ENCODE measurements at regions not wholly inside any gene's neighbourhood (a gene's known extent, or its start where the extent isn't known, plus 50 kb on each side); places are given as distances from the start of the nearest gene placed in this dataset.

DNA sequence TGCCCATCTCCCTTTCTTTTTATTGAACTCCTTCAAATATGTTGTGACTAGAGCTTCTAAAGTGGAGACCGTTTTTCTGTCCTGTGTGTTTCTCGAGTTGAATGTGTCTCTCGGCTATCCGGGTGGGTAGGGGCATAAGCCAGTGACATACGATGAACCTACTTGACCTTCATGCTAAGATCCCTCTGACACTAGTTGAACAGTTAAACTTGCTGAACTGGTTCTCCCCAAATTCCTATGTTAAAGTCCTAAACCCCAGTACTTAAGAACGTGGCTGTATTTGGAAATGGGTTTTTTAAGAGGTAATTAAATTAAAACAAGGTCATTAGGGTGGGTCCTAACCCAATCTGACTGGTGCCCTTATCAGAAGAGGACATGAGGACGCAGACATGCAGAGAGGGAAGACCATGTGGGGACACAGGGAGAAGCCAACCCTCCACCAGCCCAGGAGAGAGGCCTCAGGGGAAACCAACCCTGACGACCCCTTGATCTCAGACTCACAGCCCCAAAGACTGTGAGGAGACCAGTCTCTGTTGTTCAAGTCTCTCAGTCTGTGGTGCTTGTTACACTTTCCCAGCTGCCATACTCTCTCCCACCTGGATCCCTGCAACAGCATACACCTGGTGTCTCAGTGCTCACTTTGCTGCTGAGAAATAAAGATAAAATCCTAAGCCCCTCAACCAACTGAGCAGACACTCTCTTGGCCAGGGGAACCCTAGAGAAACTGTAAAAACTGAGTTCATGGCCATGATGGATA, 208.4 kb downstream of the MYLK4 start:
- DNase-seq (ENCODE audit: extremely low read depth in 1 of 2, low read depth in 1 of 2) = no peak

DNA sequence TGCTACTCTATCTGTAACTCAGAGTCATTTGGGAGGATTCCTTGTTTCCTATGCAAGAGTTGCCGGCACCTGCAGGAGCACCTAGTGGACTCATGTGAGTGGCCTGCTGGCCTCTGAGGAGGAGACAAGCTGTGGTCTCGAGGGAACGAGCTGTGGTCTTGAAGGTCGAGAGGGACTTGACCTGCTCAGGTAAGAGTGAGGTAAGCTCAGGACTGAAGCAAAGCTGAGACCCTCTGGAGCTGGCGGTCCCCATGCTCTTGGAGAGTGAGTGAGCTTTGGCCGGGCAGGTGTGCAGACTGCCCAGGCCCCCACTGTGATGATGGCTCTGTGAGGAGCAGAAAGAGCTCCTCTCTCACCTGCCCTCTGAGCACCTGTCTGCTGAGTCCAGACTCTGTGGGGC, 214.3 kb downstream of the MYLK4 start:
- no peak for DNase-seq (ENCODE audit: extremely low read depth in 1 of 2, low read depth in 1 of 2)

DNA sequence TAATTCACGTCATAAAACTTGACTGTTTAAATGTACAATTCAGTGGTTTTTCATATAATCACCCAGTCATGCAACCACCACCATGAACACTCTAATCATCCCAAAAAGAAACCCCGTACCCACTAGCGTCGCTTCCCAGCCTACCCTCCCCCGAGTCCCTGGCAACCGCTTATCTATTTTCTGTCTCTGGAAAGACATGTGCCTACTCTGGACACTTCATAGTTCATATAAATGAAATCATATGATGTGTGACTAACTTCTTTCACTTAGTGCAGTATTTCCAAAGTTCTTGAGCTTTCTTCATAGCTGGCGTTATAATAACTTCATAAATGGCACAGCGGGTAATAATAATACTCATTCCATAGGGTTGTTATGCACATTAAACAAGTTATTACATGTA, 215.2 kb downstream of the MYLK4 start:
- no peak for DNase-seq (ENCODE audit: extremely low read depth in 1 of 2, low read depth in 1 of 2)

DNA sequence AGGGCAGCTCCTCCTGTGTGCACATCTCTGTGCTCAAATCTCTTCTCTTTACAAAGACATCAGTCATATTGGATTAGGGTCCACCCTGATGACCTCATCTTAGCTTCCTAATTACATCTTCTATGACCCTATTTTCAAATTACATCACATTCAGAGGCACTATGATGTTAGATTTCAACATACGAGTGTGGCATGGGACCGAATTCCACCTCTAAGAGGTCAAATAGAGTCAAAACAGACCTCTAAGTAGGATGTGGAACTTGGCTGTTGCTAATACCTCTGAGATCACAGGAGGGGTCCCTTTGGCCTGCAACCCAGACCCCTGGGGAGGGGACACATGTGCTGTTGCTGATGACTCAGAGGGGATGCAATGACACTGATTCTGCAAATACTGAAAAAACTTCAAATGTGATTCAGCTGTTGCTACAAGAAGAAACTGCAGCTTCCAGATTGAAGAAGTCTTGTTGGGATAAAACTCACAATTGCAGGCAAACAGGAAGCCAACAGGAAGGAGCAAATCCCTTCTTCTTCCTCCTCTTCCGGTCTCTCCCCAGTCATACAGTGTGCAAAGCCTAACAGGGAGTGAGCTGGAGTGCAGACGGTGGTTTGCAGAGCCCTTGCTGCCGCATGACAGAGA, 216.2 kb downstream of the MYLK4 start:
- no peak for DNase-seq (ENCODE audit: extremely low read depth in 1 of 2, low read depth in 1 of 2)

DNA sequence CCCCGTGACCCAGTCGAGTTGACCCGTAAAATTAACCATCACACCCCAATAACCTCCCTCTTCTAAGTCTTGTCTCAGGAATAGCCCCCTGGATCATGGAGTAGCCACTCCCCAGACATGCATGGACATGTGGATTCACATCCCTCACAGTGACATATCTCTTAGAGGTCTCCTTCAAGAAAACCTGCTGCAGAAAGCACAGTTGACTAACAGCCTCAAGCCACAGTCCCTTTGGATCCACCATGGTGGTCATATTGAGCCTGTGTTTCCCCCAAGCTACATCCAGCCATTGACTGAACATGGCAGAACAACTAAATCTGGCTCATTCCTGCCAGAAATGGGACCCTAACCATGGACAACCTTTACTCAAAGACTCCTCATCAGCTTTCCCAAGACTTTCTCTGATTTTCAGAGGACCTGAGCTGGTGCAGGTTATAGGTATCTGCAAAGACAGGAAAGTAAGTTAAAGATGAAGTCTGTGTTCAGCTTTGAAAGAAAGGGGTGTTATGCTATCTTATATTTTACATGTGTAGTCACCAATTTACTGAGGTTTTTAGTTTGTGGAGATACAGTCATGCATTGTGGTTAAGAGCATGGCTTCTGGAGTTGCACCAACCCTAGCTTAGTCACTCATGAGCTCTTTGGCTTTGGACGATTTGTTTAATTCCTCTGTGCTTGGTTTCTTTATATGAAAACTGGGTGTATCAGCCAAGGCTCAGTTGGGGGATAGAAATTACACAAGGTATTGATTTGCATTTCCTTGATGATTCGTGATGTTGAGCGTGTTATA, 219.1 kb downstream of the MYLK4 start:
- DNase-seq (ENCODE audit: extremely low read depth in 1 of 2, low read depth in 1 of 2) = no peak

DNA sequence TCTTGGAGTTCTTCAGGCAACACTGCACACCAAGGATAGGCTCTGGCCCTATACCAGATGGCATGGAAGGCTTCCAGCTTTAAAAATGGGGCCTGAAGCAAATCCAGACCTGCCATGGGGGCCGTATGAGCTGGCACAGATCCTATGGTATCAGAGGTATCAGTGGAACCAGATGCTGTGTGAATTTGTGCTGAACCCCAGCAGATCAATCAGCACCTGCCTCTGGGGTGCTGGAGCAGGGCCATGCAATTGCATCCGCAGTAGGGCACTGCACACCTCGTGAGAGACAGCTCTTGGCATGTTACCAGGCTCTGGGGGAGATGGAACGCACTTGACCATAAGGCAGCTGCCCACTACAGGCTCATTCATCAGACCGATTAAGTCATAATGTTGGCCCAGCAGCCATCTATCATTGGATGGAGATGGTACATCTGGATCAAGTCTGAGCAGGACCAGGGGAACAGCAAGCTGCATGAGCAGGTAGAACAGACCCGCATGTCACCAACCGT, 221.5 kb downstream of the MYLK4 start:
- no peak for DNase-seq (ENCODE audit: extremely low read depth in 1 of 2, low read depth in 1 of 2)

DNA sequence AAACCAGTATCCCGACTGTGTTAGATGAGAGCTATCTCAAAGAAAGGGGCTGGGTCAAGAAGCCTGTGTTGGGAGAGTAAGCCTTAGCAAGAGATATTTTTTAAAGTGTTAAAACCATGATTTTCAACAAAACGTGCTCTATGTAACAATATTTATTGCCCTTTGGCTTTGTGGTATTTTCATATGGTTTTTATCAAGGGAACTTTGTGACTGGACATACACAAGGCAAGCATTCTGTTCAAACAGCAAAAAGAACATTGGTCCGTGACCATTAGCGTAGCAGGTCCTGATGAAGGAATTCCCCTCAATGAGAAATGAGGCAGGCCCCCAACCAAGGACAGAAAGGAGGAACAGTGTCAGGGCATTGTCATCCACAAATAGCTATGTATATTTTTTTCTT, 222.6 kb downstream of the MYLK4 start:
- no peak for DNase-seq (ENCODE audit: extremely low read depth in 1 of 2, low read depth in 1 of 2)

DNA sequence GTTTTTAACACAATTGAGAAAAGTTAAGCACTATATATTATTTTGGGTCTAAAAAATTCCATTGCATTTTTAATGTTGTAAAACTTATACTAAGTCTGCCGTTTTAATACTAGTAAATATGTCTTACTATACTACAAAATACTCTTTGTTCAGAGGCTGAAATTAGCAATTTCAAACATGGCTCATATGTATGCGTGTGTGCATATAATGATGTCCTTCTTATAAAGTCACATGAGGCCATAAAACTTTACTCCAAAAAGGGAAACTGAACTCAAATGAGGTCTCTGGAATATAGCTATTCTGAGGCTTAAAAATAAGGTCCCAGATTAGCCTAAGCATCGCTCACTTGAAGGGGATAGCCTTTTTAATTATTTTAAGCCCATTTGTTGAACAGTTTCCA, 224.0 kb downstream of the MYLK4 start:
- DNase-seq (ENCODE audit: extremely low read depth in 1 of 2, low read depth in 1 of 2) = no peak

DNA sequence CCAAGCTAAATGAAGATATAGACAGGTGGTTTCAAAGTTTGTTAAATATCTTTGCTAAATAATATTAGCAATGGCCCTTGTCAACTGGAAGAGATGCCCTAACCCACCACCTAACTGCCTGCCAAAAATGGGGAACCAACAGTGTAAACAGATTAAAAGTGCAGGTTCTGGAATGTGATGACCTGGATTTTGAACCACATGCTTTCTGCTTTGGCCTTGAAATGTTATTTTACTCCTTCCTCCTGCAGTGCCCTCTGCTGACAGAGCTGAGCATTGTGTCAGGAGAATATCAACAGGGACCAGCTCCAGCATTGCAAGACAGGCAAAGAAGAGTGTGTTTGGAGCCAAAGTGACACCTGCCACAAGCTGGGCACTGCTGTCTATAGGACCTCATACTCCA, 226.6 kb downstream of the MYLK4 start:
- no peak for DNase-seq (ENCODE audit: extremely low read depth in 1 of 2, low read depth in 1 of 2)

DNA sequence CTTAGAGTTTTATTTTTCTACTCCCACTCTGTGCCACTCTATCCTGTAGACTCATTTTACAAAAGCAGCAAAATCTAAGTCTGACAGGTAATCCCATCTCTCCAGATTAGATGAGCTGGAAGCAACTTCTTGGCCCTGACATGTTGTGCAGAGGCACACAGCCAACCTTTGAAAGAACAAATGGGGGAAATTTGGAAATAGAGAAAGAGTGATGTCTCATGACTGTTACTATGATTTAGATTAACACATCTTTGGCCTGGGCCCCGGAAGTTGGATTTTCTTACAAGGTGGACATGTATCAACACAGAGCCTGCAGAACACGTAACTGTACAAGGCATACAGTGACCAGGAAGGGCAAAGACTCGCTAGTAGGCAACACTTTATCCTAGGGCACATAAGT, 227.7 kb downstream of the MYLK4 start:
- no peak for DNase-seq (ENCODE audit: extremely low read depth in 1 of 2, low read depth in 1 of 2)

DNA sequence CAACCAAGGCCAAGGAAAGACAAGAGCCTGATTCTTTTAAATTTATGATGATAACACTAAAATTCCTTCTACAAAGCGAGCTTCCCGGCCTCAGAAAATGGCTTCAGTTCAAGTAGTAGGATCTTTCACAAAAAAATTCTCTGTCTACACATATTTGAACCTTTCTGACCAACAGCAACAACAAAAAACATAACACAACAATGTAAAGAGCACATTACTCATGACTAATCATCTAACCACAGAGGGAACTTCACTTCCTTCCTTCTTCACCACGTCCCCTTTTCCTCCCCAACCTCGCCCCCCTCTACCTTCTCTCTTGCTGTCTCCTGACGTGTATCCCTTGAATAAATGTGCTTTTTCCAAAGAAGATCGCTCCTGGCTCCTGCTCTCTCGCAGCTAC, 228.2 kb downstream of the MYLK4 start:
- no peak for DNase-seq (ENCODE audit: extremely low read depth in 1 of 2, low read depth in 1 of 2)

DNA sequence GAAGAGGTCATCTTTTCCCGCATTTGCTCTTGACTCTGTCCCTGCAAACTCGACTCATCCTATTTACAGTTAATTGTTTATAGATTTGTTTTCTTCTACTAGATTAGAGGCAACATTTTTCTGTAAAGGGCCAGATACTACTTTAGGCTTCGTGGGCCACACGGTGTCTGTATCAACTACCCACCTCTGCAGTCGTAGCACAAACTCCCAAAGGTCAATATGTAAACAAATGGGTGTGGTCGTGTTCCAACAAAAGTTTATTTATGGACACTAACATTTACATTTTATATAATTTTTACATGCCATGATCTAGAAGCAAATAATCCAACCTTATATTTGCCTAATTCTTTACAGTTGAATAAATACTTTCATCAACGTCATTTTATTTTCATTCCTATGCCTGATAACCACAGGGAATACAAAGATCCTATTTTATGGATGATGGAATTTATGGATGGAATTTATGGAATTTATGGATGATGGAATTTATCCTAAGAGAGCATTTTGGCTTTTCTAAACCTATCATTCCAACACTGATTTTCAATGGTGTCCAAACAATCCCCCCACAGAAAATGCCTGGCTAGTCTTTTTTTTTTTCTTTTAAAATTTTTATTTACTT, 232.8 kb downstream of the MYLK4 start:
- DNase-seq (ENCODE audit: extremely low read depth in 1 of 2, low read depth in 1 of 2) = no peak

DNA sequence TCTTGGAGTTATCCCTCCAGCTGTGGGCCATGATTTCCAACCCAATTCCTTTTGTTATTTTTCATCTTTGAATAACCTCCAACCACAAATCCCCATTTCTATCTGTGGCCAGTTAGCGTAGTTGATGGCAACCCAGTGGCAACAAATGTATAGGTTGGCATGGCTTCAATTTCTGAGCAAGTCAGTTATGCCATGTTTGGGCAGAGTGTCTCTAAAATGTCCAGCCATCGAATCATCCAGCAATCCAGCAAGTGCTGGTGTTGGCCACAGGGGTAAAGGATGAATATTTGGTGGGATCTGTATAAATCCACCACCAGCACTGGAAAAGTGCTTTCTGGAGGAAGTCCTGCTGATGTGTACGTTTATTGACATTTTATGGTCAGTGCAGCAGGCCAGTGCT, 233.3 kb downstream of the MYLK4 start:
- DNase-seq (ENCODE audit: extremely low read depth in 1 of 2, low read depth in 1 of 2) = no peak

DNA sequence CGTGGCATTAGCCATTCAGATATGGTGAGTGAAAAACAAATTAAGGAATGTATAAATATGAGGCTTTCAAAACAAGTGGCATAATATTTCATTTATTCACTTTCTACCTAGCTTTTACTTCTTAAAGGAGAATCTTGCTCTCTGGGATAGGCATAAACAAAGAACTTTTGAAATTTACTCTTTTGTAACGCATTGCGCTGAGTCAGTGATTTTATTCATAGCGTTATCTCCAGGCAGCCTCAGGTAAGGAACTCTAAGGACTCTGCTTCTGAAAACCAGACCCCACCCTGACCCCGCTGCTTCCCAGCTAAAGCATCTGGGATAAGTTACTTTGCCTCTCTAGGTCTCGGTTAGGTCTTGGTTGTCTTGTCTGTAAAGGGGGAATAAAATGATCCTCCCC, 234.7 kb downstream of the MYLK4 start:
- no peak for DNase-seq (ENCODE audit: extremely low read depth in 1 of 2, low read depth in 1 of 2)

DNA sequence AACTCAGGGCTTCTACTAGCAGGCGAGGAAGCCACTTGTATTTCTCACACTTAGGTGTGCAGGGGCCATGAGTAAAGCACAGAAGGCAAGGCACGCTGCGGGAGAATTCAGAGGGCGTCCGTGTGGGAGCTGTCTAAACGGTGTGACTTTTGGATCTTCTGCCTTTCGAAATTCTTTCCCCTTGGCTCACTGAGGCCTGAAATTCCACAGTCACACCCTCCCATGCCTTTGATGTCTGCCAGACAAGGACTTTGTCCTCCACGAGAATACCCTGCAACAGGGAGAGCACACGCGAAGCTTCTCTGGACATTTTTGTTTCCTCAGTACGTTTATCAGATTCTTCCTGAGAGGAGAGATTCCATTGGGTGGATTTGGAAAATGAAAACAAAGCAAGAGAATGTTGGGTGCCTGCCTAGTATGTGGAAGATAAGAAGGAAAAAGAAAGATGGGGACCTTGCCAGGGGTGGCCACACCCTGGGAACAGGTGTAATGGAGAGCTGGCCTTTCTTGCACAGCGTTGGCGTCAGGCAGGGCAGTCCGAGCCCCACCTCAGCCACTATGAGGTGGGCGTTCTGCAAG, 235.7 kb downstream of the MYLK4 start:
- DNase-seq (ENCODE audit: extremely low read depth in 1 of 2, low read depth in 1 of 2) = no peak

DNA sequence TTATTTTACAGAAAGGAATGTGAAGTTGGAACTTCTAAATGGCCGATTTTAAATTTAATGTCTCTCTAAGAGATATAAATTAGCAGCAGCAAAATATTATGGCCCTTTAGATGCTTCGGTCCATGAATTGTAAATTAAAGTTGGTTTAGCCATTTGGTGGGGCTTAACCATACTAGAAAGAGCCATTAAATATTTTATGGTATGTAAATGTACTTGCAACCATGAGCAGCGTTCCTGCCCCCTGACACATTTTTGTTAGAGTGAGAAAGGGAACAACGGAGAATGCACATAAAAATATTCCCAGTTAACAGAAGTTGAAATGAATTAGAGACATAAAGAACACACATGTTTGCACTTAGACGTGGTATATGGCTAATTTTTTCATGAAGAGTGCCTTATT, 237.9 kb downstream of the MYLK4 start:
- DNase-seq (ENCODE audit: extremely low read depth in 1 of 2, low read depth in 1 of 2) = no peak

DNA sequence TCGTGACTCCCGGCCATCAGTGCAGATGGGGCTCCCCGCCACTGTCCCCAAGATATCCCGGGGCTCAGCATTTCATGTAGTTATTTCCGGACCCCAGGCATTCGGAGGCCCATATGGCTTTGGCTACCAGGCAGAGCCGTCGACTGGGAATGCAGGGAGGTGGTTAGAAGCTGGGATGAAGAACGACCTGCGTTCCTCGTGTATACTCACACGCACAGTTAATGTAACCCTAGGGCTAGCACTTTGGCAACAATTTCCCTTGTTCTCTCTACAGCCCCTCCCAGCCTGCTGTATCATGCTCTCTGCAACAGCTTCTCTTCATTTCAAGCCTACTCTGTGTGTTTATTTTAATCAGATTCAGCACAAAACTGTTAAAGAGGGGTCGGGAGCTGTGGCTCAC, 240.4 kb downstream of the MYLK4 start:
- no peak for DNase-seq (ENCODE audit: extremely low read depth in 1 of 2, low read depth in 1 of 2)

DNA sequence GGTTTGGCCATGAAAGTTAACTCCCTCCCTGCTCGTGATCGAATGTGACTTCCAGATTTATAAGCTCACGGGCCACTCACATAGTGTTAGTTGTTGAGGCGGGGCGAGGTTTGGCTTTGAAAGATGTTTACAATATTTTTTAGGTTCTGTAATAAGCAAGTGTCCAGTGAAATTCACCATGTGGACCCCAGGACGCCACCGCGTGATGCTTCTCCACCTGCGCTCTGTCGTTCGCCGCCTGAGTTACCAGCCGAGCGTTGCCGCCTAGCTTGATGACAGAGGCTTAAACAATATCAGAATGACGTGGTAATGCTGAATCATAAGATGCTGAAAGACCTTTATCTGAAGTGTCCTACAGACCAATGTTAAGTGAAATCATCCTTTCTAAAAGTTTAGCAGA, 241.0 kb downstream of the MYLK4 start:
- no peak for DNase-seq (ENCODE audit: extremely low read depth in 1 of 2, low read depth in 1 of 2)

DNA sequence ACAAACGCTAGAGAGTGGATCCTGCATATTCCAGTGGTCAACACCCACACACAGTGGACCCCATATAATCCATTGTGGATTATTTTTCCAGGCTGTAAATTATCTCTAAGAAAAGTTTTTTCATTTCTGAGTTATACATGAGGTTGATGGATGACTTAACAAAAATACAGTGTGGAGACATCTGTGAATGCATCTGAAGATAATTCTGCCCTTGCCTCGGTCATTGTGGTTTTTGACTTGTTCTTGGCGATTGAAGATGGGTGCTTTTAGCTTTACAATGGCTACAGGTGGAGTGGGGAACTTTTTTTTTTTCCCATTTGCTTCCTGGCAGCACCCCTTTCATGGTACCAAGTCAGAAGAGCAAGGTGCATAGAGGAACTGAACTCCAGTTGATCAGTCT, 242.7 kb downstream of the MYLK4 start:
- no peak for DNase-seq (ENCODE audit: extremely low read depth in 1 of 2, low read depth in 1 of 2)

DNA sequence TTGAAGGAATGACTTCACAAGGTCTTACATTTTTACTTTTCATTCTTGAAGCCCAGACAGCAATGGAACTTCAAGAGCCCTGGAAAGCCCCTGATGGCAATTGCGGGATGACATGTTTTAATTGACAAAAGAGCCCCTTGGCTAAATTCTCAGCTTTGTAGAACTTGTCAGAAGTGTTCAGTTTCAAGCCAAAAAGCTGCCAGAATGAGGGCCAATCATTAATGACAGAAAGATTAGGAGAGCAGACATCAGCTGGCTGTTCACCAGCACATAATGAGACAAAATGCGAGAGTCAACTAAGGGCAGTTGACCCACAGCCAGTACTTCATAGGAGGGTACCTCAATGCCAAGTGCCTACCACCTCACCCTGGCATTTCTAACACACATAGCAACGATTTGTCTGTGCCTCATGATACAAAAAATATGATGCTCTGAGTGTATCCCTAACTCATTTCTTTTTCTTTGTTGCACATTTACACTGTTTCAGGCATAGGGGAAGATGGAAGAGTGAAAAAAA, 243.1 kb downstream of the MYLK4 start:
- DNase-seq (ENCODE audit: extremely low read depth in 1 of 2, low read depth in 1 of 2) = no peak

DNA sequence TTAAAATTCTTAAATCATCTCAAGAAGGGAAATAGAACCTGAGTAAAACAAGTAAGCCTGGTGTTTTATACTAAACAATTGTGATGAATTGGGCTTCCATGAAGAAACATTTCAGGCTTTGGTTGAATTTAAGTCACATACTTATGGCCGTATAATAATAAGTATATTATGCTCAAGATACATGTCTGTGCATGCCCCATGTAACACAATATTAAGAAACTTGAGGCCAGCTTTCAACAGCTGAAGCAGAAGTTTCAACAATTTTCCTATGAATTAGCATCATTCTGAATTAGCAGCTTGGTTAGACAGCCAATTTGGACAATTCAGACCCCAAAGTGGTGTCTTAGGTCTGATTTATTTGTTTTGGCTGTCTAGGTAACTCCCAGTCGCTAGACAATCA, 243.7 kb downstream of the MYLK4 start:
- DNase-seq (ENCODE audit: extremely low read depth in 1 of 2, low read depth in 1 of 2) = no peak
